Activated T-cell treated with anti-CD3 and anti-CD28 coated beads for 4 hours (primary cell): ENCODE measurements at regions not wholly inside any gene's neighbourhood (a gene's known extent, or its start where the extent isn't known, plus 50 kb on each side); places are given as distances from the start of the nearest gene placed in this dataset.

ENCODE experiments used
- DNase-seq: peaks from one replicate; pipeline ENCODE4 v3.0.0-alpha.2; 2020

- no peak for DNase-seq
Observed at GRCh38 chr2:181771356-181771755, 91.0 kb upstream of the NEUROD1 start.

DNA sequence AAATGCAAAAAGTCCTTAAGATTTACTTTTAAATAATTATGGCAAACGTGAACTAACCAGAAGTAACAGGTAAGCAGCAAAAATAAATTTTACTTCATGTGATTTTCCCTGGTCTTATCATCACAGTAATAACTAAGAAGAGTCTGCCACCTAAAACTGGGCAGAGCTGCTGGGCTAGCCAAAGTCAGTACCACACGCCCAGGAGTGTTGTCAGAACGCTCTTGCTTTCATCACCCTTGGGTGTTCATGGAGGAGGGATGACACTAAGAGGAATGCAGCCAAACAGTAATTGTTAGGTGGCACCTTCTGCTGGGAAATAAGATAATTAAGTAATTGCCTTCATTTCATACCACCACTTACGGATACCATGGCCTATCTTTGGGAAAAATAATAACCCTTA, 92.0 kb upstream of the NEUROD1 start:
- no peak for DNase-seq

GRCh38 chr2:181772777-181773176, 92.5 kb upstream of the NEUROD1 start:
- no peak for DNase-seq

- no peak for DNase-seq
Observed at GRCh38 chr2:181774685-181775084, 94.4 kb upstream of the NEUROD1 start.

DNA sequence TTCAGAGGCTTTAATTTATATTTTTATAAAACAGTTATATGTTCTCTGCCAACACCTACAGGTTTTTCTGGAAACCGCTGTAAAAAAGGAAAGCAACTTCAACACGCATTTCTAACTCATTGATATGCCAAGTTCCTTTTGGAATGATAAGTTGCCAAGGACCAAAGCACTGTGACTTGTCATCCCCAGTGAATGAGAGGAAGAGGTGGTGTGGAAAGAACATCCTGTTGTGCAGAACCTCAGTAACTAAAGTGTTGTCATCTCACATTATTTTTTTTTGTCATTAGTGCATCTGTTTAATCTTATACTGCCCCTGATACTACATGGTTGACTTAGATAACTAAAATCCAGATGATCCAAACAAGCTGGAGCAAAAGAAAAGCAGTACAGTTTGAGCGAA, 96.0 kb upstream of the NEUROD1 start:
- no peak for DNase-seq

- no peak for DNase-seq
Observed at GRCh38 chr2:181777734-181778133, 97.4 kb upstream of the NEUROD1 start.

DNA sequence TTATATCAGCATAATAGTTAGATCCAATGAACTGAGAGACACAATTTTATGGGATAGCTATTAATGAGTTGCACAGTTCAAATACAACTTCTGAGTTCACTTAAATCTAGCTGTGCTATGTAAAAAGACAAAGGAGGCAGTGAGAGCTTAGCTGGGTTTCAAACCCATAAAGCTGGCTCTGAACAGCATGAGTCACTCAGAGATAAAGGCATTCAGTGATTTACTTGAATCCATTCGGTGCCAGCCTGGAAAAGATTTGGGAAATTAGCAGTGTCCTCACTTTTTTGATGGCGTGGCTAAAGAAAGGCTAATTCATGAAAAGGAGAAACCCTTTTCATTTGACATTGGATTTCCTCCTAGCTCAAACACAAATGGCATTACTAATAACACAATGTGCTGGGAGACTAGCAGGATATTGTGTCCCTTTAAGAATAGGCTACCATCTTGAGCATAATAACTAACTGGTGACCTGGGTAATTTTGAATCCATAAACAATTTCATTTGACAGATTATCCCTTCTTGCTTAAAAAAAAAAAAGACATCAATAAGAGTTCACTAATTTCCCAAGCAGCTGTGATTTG, 98.4 kb upstream of the NEUROD1 start:
- DNase-seq: no peak

- DNase-seq: no peak
Observed at GRCh38 chr2:181779288-181780021, 99.1 kb upstream of the NEUROD1 start.

DNA sequence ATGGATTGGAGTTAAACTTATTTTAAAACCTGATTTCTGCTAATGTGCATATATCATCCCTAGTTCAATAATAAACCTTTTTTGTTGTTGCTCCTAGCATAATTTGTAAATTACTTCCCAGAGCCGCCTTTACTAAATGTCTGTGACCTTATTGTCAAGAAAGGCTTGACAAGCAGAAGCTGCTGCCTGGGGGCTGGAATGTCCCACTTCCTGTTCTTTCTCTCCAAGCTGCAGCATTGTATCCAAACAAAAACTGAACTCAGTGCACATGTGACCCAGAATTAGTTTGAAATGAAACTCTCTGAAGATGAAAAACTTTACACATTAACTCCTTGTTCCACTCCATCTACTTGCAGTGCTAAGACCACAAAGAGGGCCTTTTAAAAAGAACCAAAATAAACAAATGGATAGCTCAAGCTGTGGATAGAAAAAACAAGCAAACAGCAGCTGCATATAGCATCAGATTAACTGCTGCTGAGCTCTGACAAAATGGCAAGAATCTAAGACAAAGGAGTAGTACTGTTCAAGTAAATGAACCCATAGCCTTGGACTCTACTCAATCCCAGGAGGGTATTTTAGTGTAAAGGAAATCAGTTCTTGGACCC, 99.8 kb upstream of the NEUROD1 start:
- DNase-seq: no peak

- no peak for DNase-seq
Observed at GRCh38 chr2:181780657-181781056, 100.3 kb upstream of the NEUROD1 start.

DNA sequence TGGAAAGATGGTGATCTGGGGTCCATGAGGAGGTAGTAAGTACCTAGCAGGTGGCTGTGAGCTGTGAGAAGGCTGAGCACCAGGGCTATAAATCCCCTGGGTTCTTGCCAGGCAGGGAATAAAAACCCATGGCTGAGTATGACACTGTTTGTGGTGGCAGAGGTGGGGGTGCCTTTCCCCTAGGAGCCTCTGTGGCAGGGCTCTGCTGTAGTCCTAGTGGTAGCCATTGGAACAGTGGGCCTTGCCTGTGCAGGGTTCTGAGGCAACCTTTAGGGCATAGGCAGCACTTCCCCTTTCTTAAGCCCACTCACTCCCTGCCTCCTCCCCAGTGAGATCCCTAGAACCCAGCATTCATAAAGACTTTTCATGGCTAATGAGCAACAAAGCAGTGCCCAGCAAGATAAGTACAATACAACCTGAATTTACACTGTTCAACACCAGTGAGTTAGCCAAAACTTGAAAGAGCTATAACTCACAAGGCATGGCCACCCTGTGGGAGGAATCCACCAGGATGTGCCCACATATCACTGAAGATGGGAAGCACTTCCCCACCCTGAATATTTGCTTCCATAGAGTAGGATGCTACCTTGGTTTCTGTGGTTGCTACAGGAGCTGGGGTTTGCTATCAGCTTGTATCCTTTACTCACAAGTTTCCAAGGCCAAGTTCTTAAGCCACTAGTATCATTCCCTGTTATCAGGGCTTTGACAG, 100.9 kb upstream of the NEUROD1 start:
- DNase-seq: no peak

DNA sequence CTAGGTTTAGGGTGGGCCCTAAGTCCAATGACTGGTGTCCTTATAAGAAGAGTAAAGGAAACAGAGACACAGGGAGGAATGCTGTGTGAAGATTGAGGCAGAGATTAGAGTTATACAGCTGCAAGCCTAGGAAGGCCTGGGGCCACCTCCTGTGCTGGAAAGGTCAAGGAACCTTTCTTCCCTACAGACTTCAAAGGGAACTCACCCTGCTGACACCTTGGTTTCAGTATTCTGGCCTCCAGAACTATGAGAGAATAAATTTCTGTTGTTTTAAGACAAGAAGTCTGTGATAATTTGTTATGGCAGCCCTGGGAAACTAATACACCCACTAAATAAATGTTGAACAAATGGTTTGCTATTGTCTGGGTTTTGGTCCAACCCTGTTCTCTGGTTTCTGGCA, 102.3 kb upstream of the NEUROD1 start:
- no peak for DNase-seq

DNA sequence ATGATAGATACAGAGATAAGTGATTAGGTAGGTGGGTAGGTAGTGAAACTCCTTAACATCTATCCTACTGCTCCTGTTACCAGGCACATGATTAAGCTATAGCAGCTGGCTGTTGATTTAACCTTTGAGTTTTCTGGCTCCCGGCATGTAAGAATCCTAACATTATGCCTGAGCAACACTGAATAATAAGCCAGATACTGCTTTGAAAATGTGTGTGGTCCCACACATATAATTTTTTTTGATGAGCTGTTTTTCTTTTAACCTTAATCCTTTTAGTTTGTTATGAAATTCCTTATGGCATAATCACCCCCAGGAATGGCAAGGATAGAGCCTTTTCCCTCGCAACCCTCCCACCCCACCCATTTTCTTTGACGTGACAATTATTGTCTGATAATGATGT, 104.2 kb upstream of the NEUROD1 start:
- no peak for DNase-seq

GRCh38 chr2:181785691-181786344, 105.5 kb upstream of the NEUROD1 start:
- DNase-seq: no peak

DNA sequence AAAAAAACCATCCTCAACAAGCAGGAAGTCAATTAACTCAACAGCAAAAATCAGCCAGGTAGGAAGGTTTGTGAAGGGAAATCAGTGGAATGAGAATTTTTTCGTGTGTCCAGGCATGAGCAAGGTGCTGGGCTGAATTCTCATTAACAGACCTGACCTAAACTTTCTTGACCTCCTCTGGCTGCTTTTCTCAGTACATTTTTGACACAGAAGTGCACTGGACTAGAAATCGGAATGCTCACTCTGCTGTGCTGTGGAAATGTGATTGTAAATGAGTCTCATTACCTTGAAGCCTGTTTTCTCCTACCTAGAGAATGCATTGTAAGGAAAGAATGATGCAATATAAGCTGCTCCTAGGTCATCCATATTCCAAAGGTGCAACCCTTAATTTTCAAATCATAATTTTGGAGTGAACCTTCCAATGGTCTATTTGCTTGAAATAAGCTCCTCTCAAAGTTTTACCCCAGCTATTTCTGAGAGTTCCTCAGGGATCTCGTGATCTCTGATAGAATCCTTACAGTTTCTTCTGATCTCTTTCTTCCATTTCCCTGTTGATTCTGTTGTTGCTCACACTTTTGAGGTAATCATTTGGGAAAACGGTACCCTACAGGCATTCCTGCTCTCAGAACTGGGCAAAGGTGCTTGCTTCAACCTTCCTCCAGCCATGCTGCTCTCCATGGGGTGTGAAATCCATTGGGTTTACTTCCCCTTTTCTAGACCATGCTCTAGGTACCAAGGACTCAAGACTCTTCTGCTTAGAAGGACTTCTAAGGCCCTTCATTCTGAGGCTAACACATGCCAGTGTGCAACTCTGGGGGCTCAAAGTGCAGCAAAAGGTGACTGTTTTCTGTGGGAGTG, 104.9 kb upstream of the ITPRID2 start:
- no peak for DNase-seq

DNA sequence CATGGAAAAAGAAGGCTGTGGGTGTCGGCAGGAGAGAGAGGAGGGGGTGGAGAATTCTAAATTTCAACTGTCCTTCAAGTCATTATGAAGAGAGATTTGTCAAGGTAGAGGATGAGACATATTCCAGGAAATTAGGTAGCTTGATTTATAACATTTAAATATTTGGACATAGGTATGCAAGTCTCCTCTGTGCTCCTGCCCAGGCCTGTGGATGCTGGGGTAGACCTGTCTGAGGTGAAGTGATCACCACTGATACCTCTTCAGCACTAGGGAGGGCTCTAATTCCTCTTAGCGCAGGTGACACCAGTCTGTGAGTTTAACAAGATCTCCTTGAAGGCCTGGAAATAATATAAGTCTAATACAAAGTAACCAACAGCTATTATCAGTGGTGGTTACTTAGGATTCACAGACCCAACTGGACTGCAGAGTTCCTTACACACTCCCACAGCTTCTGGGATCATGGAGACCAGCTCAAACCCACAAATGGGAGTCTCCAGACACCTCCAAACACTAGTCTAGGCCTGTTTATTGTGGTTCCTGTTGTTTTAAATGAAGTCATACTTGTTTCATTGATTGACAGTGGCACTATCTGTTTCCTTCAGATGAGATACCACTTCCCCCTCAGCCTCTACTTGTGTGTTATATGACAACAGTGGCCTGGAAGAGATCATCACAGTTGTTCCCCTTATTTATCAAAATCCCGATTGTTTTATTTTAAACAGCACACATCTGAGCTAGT, 104.1 kb upstream of the ITPRID2 start:
- no peak for DNase-seq

- DNase-seq: no peak
Observed at GRCh38 chr2:181788897-181789555, 102.5 kb upstream of the ITPRID2 start.

- no peak for DNase-seq
Observed at GRCh38 chr2:181789827-181790448, 101.6 kb upstream of the ITPRID2 start.

DNA sequence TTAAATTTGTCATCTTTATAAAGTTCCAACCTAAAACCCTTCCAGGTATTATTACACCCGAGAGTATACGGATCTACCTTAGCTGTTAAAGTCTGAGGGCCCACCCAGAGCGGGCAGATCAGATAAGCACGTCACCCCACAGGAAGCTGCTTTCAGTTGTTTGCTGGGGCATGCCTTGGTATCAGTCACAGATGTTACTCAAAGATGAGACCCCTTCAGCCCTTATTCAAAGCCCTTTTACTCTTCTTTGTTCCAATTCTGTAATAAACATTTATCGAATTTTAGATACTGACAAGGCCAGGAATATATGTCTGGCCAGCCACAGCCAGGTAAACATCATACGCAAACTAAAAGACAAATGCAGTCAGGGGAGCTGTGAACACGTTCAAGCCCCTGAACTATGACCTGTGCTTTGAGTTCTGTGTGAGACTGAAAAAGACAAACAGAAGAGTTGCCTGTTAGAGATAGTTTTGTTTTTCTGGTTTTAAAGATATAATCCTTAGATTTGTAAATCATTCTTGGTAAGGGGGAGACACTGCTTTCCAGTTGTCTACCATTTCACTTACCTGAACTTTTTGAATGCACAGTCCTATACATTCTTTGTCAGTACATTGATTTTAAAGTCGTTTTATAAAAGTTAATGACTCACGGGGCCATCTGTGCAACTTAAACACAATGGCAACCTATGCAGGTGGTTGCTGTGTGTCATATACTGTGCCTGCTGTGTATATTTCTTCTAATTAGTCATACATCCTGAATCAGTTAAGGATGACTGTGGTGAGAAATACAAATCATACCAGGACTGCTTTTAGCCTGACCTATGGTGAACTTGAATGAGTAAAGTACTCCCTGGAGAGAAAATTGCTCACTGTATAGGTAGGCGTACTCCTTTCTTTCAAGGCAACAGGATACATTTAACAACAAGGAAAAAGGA, 100.5 kb upstream of the ITPRID2 start:
- DNase-seq: no peak
